HG02798 (cell line): ENCODE measurements at regions not wholly inside any gene's neighbourhood (a gene's known extent, or its start where the extent isn't known, plus 50 kb on each side); places are given as distances from the start of the nearest gene placed in this dataset.

Source experiments
- ATAC-seq: cut with Tn5 transposase; IDR thresholded peaks from one replicate; pipeline ENCODE4 v1.9.1; 2021; ENCODE audit warnings: mild to moderate bottlenecking; ENCODE audit not compliant: unreplicated experiment, poor library complexity

DNA sequence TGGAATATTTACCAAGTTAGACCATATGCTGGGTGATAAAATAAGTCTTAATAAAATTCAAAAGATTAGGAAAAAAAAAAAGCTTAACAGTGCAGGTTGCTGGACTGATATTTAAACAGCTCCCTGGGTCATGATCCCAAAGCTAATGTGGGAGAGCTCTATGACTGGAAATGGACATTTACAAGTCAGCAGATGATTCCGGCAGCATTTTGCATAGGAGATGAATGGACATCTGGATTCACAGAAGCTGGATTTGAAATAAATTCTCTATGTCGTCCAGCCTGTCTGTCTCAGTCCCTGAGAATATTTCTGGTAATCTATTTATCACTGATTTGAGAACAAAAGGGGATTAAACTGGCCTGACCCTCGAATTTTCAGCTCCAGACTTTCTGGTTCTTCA lies 52.3 kb upstream of the KLHL25 start:
- no peak for ATAC-seq

DNA sequence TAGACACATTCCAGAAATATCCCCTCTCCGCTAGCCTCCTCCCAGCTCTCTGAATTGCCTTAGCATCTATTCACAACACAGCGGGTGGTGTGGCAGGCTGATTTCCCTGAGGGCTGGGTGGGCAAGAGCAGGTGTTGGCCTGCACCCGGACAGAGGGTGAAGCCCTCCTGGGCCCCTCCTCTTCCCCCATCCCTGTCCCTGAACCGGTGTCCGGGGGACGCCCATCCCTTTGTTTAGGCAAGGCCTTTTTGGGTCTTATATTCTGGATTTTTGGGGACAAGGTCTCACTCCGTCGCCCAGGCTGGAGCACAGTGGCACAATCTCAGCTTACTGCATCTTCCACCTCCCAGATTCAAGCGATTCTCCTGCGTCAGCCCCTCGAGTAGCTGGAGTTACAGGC lies 55.2 kb upstream of the KLHL25 start:
- no peak for ATAC-seq

DNA sequence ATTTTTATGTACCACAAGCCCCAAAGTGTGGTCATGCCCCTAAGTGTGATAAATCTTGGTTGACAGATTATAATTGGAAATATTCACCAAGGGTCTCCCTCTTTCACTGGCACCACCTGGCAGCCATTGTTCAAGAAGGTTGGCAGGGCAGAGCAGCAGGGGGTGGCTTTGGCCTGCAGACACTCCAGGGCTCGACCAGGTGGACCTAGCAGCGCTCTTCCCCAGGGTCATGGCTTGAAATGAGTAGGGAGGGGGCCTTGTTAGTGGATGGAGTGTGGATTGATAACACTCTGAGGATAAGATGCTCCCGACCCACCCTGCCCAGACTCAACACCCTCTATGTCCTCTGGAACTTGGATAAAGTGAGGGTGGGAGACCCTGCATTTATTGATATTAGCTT lies 58.2 kb upstream of the KLHL25 start:
- no peak for ATAC-seq

DNA sequence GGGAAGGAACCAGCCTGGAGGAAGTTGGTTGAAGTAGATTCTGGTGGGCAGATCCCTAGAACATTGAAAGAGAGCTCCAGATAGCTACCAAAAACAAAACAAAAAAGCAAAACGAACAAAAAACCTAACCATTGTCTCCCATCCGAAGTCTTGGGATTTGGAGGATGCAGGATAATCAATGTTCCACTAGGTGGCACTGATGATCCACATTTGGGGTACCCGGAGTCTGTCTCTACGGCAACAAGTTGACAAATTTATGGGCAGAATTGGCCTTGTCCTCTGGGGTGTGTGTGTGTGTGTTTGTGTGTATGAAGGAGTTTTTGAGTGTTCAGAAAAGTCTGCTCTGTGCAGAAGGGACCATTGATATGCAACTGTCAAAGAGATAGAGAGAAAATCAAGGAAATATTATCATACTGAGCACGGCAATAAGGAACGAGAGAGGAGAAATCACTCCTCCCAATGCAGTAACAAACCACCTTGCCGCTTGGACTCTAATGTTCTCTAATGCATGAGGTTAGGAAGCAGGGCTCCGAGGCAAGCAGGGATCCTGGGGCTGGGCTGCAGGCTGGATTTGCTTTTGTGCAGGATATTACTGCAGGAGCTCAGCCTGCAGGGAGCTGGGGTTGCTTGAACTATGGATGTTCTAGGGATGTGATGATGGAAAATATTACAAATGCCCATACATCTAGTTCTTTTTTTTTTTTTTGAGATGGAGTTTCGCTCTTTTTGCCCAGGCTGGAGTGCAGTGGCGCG lies 59.8 kb upstream of the KLHL25 start:
- ATAC-seq: peak; percentile 66

DNA sequence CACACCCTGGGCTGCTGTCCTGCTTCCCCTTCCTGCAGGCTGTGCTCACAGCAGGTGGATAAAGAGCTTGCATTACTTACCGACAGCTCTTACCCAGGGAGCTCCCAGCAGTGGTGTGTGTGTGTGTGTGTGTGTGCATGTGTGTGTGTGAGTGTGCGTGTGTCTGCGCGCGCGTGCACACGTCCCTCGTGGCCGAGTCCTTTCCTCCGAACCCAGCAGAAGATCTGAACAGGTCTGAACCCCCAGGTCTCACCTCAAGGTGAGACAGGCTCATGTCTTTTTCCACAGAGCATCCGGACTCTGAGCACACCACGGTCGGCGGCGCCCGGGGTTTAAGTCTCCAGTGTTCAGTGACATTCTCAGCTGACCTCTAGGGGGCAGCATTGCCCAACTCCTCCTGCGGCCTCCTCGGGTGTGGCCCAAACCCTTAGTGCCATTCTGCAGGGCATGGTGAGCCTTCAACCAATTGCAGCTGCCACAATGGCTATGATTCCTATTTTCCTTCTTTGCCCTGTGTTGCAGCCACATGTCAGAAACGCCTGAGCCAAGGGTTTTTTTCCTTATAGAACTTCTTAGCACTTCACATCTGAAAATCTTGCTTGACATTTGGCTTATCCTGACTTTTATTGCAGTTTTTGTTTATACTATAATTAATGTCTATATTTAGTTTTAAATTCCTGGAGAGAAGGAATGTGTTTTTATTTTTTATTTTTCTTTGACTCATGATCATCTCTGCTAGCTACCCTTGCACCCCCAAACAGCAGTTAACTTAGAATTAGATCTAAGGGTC lies 64.1 kb upstream of the KLHL25 start:
- ATAC-seq: peak; percentile 82

DNA sequence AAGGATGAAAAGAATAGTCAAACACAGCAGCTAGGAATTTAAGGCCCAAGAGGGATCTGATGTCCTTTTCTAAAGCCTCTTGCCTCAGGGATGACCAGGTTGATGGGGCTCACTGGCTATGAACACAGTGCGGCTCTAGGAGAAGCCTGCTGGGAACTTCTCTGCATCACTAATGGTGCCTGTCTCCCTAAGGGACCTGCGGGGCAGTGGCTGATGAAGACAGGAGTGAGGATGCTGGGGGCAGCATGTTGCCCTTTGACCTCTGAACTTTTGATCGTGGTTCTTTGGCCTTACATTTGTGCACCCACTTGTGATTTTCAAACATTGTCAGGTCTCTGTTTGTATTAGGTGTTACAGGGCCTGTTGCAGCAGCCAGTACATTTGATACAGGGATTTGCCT lies 64.9 kb upstream of the KLHL25 start:
- ATAC-seq: no peak

DNA sequence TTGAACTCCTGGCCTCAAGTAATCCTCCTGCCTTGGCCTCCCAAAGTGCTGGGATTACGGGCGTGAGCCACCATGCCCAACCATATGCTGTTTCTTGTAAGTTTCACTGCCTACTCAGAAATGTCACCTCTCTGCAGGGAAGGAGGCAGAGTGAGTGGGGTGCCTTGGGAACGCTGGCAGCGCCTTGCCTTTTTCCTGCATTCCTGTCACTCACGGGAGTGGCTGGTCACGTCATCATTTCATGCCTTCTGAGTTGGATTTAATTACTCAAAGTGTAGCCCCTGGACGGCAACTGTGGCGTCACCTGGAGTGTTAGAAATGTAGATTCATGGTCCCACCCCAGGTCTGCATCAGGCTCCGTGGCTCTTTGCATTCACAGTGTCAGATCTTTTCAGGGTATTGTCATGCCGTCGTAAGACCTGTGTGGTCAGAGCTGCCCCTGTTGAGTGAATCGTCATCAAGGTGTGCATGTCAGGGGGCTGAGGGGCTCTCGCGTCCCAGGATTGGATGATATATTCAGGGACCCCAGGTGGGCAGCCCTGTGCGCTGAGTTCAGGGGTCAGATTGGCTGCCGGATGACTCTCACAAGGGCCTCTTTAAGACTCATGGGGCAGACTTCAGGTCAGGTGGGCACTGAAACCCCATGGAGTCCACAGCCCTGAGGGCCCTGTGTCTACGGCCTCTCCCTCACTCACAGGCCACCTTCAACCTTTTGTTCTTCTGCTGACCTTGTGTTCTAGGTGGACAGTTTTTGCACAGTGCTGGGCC lies 65.9 kb upstream of the KLHL25 start:
- ATAC-seq: no peak

DNA sequence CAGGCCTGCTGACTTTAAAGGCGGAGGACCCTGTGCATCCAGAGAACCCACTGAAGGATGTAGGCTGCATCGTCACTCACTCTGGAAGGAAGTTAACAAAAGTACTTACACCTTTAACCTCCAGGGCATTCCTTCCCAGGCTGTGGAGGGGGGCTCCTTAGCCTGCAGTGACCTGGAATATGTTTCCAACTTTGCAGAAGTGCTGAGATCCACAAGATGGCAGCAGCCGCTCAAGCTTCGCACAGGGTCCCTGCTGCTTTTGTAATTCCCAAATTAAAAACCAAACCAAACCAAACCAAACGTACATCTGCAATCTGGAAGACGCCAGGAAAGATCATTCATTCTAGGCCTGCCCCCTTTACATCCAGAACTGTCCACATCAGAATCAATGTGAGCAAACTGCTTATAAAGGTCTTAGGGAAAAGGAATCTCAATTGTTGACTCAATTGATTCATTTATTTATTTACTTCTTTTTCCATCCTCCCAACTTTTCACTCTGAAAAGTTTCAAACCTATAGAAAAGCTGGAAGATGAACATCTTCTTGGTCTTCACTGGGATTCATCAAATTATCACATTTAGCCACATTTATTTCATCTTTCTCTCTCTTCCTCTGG lies 70.5 kb upstream of the KLHL25 start:
- no peak for ATAC-seq

DNA sequence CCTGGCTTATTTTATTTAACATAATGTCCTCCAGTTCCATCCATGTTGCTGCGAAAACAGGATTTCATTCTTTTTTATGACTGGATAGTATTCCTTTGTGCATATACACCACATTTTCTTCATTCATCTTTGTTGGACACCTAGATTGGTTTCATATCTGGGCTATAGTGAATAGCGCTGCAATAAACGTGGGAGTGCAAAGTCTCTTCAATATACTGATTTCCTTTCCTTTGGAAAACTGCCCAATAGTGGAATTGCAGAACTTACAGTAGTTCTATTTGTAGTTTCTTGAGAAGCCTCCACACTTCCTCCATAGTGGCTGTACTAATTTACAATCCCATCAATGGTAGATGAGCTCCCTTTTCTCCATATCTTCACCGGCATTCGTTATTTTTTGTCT lies 72.5 kb upstream of the KLHL25 start:
- ATAC-seq: no peak

DNA sequence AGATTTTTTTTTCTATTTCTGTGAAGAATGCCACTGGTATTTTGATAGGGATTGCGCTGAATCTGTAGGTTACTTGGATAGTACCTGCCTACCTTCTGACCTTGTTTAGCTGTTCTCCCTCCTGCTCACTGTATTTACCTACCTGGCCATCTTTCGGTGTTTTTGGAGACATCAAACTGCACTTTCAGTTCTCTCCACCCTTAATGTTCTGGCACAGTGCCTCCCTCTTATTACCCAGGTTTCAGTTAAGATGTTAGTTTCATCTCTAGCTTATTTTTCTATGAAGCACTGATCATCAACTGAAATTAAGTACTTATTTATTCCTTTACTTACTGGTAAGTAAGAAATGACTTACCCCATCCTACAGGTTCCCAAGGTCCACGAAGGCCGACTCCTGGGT lies 74.4 kb upstream of the KLHL25 start:
- no peak for ATAC-seq

DNA sequence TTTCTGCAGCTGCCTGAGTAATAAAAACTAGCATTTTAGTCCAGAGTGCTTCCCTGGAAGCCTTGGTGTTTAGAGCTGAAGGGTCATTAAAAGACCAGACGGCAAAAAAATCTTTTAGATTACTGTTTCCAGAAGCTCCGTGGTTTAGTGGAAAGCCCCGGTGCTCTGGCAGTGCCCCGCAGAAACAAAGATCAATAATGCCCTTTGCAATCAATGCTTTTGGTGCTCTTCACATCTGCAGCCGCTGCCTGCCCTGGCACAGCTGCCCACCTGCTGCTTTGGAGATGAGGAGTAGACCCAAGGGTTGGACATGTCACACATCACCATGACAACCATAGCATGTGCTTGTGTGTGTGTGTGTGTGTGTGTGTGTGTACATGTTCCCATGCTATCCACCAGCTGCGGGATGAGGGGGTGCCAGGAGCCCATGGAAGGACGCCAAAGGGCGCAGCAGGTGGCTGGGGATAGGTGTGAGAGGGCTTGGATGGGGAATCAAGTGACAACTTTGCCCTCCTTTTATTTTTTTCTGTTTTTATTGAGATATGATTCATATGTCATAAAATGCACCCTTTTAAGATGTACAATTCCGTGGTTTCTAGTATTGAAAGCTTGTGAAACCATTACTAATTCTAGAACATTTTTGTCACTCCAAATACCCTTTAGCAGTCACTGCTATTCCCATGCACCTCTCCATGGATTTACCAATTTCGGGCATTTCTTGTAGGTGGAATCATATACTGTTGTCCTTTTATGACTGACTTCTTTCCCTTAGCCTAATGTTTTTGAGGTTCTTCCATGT lies 75.7 kb upstream of the KLHL25 start:
- no peak for ATAC-seq

DNA sequence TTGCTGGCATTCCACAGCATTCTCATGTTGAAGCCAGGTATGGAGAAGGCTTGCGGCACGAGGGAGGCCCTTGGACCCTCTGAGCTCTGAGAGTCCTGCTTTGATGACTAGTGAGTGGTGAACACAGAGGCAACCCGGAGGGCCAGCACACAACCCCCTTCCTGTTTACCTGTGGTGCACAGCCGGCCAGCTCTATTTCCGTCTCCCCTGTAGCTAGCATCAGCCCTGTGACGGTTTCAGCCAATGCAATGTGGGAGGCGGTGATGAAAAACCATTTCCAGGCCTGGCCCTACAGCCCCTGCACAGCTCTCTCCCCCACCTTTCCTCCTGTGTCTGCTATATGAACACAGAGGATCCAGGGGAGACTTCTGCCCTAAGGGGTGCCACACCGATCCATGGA lies 76.8 kb upstream of the KLHL25 start:
- ATAC-seq: no peak

DNA sequence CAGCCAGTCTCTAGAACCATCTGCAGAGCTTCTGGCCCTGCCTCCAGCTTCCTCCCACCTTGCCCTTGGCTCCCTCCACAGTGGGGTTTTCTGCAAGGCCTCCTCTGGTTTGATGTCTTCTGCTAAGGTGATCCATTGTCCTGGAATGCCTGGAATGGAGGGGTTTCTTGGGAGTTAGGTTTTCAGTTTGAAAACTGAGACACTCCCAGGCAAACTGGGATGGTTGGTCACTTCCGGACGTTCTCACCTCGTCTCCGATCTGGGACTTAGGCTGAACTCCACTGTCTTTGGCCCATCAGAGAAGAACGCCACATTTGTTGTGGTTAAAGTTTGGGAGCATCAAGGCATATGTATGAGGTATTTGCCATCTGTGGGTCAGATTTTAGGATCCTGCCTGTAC lies 77.4 kb upstream of the KLHL25 start:
- no peak for ATAC-seq

DNA sequence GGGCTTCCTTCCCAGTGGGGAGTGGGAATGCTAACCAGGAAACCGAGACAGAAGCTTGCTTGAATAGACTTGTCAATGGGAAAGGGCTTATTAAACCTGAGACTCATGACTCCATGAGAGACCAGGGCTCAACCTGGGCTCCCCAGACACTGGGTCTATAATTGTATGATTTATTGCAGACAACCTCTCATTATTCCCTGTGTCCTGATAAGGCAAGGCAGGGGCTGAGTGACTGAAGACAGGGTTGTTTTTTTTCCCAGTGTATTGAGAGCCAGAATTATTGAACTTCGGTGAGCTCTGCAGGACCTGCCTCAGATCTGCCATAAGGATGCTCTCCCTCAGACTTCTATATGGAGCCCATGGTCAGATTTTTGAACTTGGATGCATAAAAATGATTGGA lies 79.5 kb upstream of the KLHL25 start:
- no peak for ATAC-seq

DNA sequence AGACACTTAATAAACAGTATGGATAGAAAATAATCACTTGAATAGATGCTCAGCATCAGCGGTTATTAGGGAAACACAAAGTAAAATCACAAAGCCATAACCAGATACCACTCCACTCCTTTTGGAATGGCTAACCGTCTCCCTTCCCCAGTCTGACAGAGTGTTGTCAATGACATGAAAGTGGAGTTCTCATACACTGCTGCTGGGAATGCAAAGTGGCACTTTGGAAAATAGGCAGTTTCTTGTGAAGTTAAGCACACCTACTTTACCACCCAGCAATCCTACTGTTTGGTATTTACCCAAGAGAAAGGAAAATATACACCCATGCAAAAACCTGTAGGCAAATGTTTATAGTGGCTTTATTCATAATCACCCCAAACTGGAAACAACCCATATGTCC lies 81.0 kb upstream of the KLHL25 start:
- ATAC-seq: no peak

DNA sequence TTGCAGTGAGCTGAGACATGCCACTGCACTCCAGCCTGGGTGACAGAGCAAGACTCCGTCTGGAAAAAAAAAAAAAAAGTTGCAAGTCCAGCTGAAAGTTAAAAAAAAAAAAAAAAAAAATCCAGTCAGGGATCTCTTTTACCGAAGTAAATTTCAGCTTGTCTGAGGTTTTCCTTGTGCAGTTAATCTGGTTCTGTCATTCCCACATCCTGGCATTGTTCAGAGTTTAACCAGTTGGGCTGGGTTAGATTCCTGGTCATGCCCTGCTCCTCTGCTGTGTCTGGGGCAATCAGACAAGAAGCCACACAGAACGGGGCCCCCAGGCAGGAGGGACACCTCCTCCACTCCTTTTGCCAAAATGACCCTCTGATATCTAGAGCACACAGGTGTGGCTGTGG lies 84.1 kb upstream of the KLHL25 start:
- ATAC-seq: no peak

DNA sequence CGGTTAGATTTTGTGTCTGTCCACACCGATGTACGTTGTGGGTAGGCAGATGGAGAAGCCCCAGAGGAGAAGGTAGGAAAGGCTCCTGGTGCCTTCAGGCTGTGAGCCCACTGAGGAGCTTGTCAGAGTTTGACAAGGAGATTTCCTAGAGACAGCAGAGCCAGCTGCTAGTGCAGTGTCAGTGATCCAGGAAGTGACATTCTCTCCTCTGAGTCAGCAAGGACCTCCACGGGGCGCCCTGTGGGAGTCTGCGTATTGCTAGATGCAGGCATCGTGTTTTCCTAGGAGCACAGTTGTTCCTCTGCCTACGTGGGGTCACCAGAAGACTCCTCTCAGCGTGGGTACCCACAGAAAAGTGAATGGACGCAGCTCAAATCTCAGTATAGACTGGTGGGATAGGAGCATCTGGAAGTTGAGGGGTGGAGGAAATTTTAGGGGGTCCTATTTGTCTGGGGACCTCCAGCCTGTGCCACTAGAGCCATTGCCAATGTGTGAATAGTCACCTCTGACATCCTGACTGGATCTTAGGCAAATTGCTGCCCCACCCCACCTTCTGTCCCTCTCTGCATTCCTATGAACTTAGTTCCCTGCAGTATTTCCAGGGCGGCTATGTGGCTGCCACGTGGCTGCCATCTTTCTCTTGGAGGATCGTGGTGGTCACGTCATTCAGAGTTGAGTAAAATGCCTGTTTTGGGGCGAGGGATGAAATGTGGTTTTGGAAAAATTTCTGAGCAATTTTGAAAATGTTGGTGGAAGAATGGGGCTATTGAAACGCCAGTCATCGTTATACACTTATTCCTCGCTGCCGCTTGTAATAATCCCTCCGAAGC lies 84.8 kb upstream of the KLHL25 start:
- no peak for ATAC-seq

DNA sequence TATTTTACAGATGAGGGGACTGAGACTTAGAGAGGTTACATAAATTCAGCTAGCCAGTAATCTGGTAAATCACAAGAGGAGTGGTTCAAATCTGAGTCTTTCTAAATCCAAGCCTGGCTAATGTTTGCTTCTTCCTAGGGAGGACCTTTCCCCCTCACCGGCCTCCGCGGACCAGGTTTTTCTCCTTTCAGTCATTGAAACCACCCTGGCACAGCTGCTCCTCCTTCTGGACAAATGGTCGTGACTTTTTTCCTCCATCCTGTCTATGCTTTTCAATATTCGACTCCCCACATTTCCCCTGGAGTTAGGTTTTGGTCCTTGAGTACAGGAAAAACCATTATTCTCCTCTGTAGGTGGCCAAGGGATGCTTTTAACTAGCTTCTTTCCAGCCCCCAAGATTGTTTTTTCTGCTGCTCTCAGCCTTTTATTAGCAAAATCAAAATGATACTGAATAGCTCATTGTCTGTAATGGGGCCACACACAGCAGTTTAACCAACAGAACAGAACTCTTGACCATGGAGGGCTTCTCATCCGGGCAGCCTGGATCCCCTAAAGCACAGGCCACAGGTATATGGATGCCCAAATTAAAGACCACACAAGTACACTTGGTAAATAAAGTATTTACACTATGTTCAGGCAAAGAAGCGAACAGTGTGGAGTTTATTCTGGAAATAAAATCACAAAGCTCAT lies 85.9 kb upstream of the KLHL25 start:
- ATAC-seq: no peak
